Kidney (tissue), 13 donors: ENCODE measurements at regions not wholly inside any gene's neighbourhood (a gene's known extent, or its start where the extent isn't known, plus 50 kb on each side); places are given as distances from the start of the nearest gene placed in this dataset.

Experiments used
- DNase-seq, 5 donors: peaks; one replicate each; pipeline ENCODE4 v3.0.0-alpha.2; 2013 to 2020
- FAIRE-seq: peaks from 2 replicates; lab custom pipeline; 2012; peaks lifted over from hg19 to GRCh38; lab: Jason Lieb, UNC
- H3K27ac ChIP-seq, 2 donors: one replicate each; pipeline ENCODE4 v1.7.0; 2013; ENCODE audit warnings: low read depth in 2 of 2, low read length in 2 of 2, inconsistent platforms in 1 of 2
- H3K27me3 ChIP-seq: one replicate; pipeline ENCODE4 v1.7.1; 2013; ENCODE audit warnings: low read length, inconsistent platforms; ENCODE audit not compliant: control insufficient read depth, insufficient read depth
- H3K36me3 ChIP-seq, 3 donors: one replicate each; pipeline versions ENCODE4 v1.7.0 to v1.7.1; 2013; ENCODE audit warnings: low read length in 3 of 3, control low read depth in 1 of 3, inconsistent platforms in 1 of 3; ENCODE audit not compliant: insufficient read depth in 3 of 3, control insufficient read depth in 2 of 3
- H3K4me1 ChIP-seq, 3 donors: one replicate each; pipeline versions ENCODE4 v1.7.0 to v1.7.1; 2013; ENCODE audit warnings: low read length in 3 of 3, inconsistent platforms in 1 of 3, low read depth in 1 of 3; ENCODE audit not compliant: control insufficient read depth in 2 of 3, insufficient read depth in 2 of 3
- H3K4me3 ChIP-seq, 3 donors: one replicate each; pipeline versions ENCODE4 v1.7.0 to v1.8.1; 2013; ENCODE audit warnings: low read length in 3 of 3, control low read depth in 1 of 3, inconsistent platforms in 1 of 3
- H3K9ac ChIP-seq, 3 donors: one replicate each; pipeline versions ENCODE4 v1.7.0 to v1.7.1; 2013; ENCODE audit warnings: low read length in 3 of 3, control low read depth in 1 of 3, inconsistent platforms in 1 of 3
- H3K9me3 ChIP-seq, 3 donors: one replicate each; pipeline versions ENCODE4 v1.7.0 to v1.7.1; 2013; ENCODE audit warnings: low read length in 3 of 3, control low read depth in 1 of 3, inconsistent platforms in 1 of 3; ENCODE audit not compliant: control insufficient read depth in 2 of 3, insufficient read depth in 1 of 3
- intact Hi-C: fragments of 100-400 bp; cut with DNase I; formaldehyde crosslinking; loops from one replicate; pipeline ENCODE4 v1.11.1; 2022
- TF ChIP-seq, protein P1 (sequence below): IDR thresholded peaks from 3 replicates; pipeline ENCODE4 v1.5.1; 2012; ENCODE audit warnings: mild to moderate bottlenecking, moderate library complexity, borderline replicate concordance; ENCODE audit not compliant: insufficient read depth; ENCODE audit errors: extremely low read depth
- donor health status: control.
- donor health status: control.
- donor health status: control.
- donor health status: control.
- donor health status: control.
- donor health status: DM: yes; HTN: yes; CAD: no.
- donor health status: Normal renal cell carcinoma (clear cell type).

DNA sequence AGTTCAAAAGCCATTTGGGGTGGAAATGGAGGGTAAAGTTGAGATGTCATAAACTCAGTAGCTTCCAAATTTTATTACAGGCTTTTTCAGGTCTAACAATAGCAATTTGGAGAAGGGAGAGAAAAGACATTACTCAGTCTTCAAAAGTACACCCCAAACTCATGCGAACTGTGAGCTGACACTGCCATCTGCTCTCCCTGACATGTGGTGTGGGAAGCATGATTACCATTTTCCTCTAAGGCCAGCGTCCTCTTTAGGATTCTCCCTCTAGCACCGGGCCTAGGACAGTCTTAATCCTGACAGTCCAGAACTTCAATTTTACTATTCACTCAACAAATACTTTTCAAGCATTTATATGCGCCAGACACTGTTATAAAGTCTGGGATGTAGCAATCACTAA lies 536.0 kb upstream of the JARID2 start:
- peaks cover 0 to 4% (median 0%) of the 10 kb centered on the region in 3 donors for H3K4me1 ChIP-seq
- H3K9me3 ChIP-seq: no peaks in the 10 kb centered on the region
- H3K9ac ChIP-seq: no peak overlapping the region
- intact Hi-C loops: no loop called here
- TF ChIP-seq, protein P1, sequence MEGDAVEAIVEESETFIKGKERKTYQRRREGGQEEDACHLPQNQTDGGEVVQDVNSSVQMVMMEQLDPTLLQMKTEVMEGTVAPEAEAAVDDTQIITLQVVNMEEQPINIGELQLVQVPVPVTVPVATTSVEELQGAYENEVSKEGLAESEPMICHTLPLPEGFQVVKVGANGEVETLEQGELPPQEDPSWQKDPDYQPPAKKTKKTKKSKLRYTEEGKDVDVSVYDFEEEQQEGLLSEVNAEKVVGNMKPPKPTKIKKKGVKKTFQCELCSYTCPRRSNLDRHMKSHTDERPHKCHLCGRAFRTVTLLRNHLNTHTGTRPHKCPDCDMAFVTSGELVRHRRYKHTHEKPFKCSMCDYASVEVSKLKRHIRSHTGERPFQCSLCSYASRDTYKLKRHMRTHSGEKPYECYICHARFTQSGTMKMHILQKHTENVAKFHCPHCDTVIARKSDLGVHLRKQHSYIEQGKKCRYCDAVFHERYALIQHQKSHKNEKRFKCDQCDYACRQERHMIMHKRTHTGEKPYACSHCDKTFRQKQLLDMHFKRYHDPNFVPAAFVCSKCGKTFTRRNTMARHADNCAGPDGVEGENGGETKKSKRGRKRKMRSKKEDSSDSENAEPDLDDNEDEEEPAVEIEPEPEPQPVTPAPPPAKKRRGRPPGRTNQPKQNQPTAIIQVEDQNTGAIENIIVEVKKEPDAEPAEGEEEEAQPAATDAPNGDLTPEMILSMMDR: no peak
- DNase-seq (no peak), FAIRE-seq (no peak)
- no peaks in the 10 kb centered on the region for H3K27me3 ChIP-seq
- no peak overlapping the region for H3K4me3 ChIP-seq
- no peaks in the 10 kb centered on the region for H3K36me3 ChIP-seq
- no peak overlapping the region for H3K27ac ChIP-seq

- no peak overlapping the region for H3K27ac ChIP-seq
- no peaks in the 10 kb centered on the region for H3K9me3 ChIP-seq
- no peaks in the 10 kb centered on the region for H3K27me3 ChIP-seq
- no peak for FAIRE-seq
- no peak for DNase-seq
- no peaks in the 10 kb centered on the region for H3K36me3 ChIP-seq
- H3K4me3 ChIP-seq: no peak overlapping the region
- TF ChIP-seq, protein P1: no peak
- H3K4me1 ChIP-seq: peaks cover 0 to 4% (median 0%) of the 10 kb centered on the region in 3 donors
- intact Hi-C loops: no loop called here
- no peak overlapping the region for H3K9ac ChIP-seq
Observed at GRCh38 chr6:14710421-14710820, 535.4 kb upstream of the JARID2 start.

DNA sequence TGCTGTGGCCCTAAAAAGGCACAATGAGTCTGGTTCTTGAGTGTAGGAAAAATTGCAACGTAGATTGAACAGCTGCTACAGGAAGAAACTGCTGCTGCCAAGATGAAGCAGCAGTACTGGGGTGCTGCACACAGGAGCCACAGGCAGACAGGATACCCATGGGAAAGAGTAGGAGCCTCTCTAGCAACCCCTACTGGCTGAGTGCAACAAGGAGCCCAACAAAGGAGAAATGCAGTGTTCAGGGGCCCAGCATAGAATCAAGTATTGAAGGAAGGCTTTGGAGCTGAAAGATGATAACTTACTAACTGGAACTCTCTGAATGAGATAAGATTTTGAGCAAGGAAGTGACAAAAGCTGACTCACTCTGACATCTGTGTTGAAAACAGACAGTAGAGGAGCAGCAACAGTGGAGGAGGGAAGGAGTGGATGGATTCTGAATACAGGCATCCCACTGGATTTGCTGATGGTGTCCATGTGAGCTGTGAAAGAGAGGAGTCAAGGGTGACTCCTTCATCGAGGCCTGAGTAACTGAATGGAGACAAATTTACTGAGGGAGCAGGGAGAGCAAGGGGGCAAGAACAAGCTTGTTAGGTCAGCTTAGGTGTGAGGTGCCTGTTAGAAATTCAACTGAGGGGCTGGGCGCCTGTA lies 534.7 kb upstream of the JARID2 start:
- H3K36me3 ChIP-seq: no peaks in the 10 kb centered on the region
- H3K9ac ChIP-seq: no peak overlapping the region
- no peak overlapping the region for H3K4me3 ChIP-seq
- TF ChIP-seq, protein P1: peak; percentile 31
- intact Hi-C loops: no loop called here
- no peaks in the 10 kb centered on the region for H3K27me3 ChIP-seq
- FAIRE-seq: no peak
- no peaks in the 10 kb centered on the region for H3K9me3 ChIP-seq
- no peak overlapping the region for H3K27ac ChIP-seq
- H3K4me1 ChIP-seq: peaks cover 0 to 4% (median 0%) of the 10 kb centered on the region in 3 donors
- peak in 1 of 5 donors; percentile 21 for DNase-seq
